Peyer's patch (tissue), 4 donors: ENCODE measurements at regions not wholly inside any gene's neighbourhood (a gene's known extent, or its start where the extent isn't known, plus 50 kb on each side); places are given as distances from the start of the nearest gene placed in this dataset.

ENCODE experiments used
- DNase-seq, 3 donors: peaks; one replicate each; pipeline ENCODE4 v3.0.0-alpha.2; 2017 to 2019
- H3K27ac ChIP-seq, 4 donors: fragments of 200-600 bp; sonication (generic); one replicate each; pipeline ENCODE4 v1.5.1; 2016 to 2019
- H3K27me3 ChIP-seq, 2 donors: fragments of 200-600 bp; sonication (generic); one replicate each; pipeline ENCODE4 v1.5.1; 2019
- H3K36me3 ChIP-seq, 3 donors: fragments of 200-600 bp; sonication (generic); one replicate each; pipeline ENCODE4 v1.5.1; 2016 to 2019
- H3K4me1 ChIP-seq, 4 donors: fragments of 200-600 bp; sonication (generic); one replicate each; pipeline ENCODE4 v1.5.1; 2016 to 2019
- H3K4me3 ChIP-seq, 4 donors: fragments of 200-600 bp; sonication (generic); 1 replicate in 3 of 4; 2 replicates in 1 of 4; pipeline ENCODE4 v1.5.1; 2016 to 2019; ENCODE audit warnings: mild to moderate bottlenecking in 1 of 4
- H3K9me3 ChIP-seq, 4 donors: fragments of 200-600 bp; sonication (generic); one replicate each; pipeline ENCODE4 v1.5.1; 2016 to 2019; ENCODE audit warnings: mild to moderate bottlenecking in 1 of 4
- POLR2A ChIP-seq, 2 donors: fragments of 450-650 bp; IDR thresholded peaks; one replicate each; pipeline ENCODE4 v1.5.1; 2017; ENCODE audit warnings: antibody characterized with exemption in 2 of 2, mild to moderate bottlenecking in 2 of 2, moderate library complexity in 2 of 2
- TF ChIP-seq, protein P1 (sequence below), 6 experiments: fragments of 450-650 bp in 4 of 6; fragments of 200-600 bp in 2 of 6; sonication (generic) in 1 of 6; IDR thresholded peaks; one replicate each; pipeline ENCODE4 v1.5.1; 2017 to 2019; ENCODE audit warnings: antibody characterized with exemption in 6 of 6, mild to moderate bottlenecking in 3 of 6, moderate library complexity in 1 of 6

DNA sequence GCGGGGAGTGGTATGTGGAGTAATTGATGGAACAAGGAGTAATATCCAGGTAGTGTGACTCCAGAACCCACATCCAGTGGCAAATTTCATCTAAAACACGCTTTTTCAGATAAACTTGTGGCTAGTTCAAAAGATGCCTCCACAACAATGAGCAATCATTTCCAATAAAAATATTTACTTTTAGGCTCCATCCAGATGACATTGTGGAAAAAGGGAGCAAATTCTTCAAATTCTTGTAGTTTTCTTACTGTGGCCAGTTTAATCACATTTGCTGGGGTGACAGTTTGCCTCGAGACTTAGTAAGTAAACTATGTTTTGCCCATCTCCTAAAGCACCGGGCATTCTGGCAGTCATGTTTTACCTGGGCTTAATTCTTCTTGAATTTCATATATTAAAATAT is 243.6 kb downstream of the IRS1 start:
- H3K9me3 ChIP-seq = no peaks in the 10 kb centered on the region
- H3K27me3 ChIP-seq = no peaks in the 10 kb centered on the region
- TF ChIP-seq, protein P1, sequence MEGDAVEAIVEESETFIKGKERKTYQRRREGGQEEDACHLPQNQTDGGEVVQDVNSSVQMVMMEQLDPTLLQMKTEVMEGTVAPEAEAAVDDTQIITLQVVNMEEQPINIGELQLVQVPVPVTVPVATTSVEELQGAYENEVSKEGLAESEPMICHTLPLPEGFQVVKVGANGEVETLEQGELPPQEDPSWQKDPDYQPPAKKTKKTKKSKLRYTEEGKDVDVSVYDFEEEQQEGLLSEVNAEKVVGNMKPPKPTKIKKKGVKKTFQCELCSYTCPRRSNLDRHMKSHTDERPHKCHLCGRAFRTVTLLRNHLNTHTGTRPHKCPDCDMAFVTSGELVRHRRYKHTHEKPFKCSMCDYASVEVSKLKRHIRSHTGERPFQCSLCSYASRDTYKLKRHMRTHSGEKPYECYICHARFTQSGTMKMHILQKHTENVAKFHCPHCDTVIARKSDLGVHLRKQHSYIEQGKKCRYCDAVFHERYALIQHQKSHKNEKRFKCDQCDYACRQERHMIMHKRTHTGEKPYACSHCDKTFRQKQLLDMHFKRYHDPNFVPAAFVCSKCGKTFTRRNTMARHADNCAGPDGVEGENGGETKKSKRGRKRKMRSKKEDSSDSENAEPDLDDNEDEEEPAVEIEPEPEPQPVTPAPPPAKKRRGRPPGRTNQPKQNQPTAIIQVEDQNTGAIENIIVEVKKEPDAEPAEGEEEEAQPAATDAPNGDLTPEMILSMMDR (IDR thresholded peaks at IDR 0.05) = no peak
- no peak for TF ChIP-seq POLR2A (IDR thresholded peaks at IDR 0.05)
- DNase-seq = no peak
- H3K4me1 ChIP-seq = no peaks in the 10 kb centered on the region
- H3K4me3 ChIP-seq = no peak overlapping the region
- no peak overlapping the region for H3K27ac ChIP-seq
- H3K36me3 ChIP-seq = no peaks in the 10 kb centered on the region

DNA sequence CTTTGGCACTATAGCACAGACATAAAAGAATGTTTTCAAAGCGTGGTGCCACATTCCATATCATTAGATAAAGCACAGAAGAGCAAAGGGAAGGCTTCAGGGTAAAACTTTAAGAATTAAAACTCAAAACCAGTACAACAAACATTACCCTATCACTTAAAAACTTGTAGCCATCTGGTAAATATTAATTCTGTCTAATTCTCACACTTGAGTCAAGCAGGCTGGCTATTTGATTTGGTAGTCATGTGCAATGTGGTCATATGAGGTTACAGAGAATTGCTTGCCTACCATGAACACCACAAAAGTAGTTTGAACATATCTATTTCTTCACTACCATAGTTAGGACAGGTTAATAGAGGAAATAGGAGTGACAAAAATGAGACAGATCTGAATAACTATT is 244.9 kb downstream of the IRS1 start:
- Histone ChIP-seq H3K4me3 (no peak overlapping the region), H3K4me1 (no peaks in the 10 kb centered on the region), H3K36me3 (no peaks in the 10 kb centered on the region), H3K27ac (no peak overlapping the region), H3K27me3 (no peaks in the 10 kb centered on the region), H3K9me3 (no peaks in the 10 kb centered on the region)
- DNase-seq = no peak
- TF ChIP-seq, protein P1 (IDR thresholded peaks at IDR 0.05) = no peak
- TF ChIP-seq POLR2A (IDR thresholded peaks at IDR 0.05) = no peak

DNA sequence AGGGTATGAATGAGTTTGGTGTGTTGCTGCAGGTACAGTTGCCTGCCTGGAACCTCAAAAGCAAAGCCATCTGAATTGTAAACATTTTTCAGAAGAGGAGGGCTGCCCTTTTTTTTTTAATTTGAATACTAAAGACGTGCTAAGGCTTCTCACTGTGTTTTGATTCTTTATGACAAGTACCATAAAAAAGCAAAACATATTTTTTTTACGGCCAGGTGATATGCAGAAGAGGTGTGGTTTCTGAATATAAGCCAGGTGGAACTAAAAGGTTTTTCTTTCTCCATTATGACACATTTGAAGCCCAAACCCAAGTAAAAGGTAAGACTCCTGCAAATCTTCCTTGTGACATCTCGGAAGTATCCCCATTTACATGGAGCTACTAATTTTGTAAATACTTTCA is 246.3 kb downstream of the IRS1 start:
- Histone ChIP-seq H3K9me3 (no peaks in the 10 kb centered on the region), H3K4me1 (no peaks in the 10 kb centered on the region), H3K36me3 (no peaks in the 10 kb centered on the region), H3K4me3 (no peak overlapping the region), H3K27me3 (no peaks in the 10 kb centered on the region), H3K27ac (no peak overlapping the region)
- TF ChIP-seq POLR2A (IDR thresholded peaks at IDR 0.05) = no peak
- TF ChIP-seq, protein P1 (IDR thresholded peaks at IDR 0.05) = no peak
- no peak for DNase-seq

DNA sequence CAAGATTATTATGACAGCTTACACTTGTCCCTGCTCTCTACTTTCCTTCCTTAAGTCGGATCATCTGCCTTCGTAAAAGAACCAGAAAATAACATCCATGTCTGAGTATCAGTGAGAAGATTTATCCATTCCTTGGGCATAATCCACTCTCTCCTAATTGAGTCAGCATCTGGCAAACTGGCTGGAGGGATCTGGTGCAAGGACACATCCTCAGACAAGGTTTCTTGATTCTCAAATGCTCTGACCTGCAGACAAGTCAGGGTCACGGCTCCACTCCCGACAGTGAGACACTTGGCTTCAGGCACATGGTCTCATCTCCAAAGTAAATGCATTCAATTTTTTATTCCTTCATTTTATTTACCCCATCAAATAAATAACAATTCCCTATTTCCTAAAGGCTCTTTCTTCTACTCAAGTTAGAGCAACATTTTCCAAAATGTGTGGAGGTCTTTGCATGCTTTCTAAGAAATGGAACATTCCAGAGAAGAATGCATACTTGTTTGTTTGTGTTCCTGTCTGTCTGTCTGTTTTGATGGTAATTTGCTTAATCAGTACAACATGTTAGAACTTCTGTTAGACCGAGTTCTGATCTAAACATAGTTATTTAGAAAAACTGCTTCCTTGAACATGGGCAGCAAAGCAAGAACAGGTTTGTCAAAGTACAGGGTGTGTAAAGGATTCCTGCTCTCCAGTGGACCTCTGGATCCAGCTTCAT is 246.9 kb downstream of the IRS1 start:
- DNase-seq = no peak
- no peaks in the 10 kb centered on the region for H3K36me3 ChIP-seq
- no peaks in the 10 kb centered on the region for H3K27me3 ChIP-seq
- TF ChIP-seq, protein P1 (IDR thresholded peaks at IDR 0.05) = no peak
- no peak for TF ChIP-seq POLR2A (IDR thresholded peaks at IDR 0.05)
- no peak overlapping the region for H3K4me3 ChIP-seq
- no peaks in the 10 kb centered on the region for H3K4me1 ChIP-seq
- no peaks in the 10 kb centered on the region for H3K9me3 ChIP-seq
- H3K27ac ChIP-seq = no peak overlapping the region

DNA sequence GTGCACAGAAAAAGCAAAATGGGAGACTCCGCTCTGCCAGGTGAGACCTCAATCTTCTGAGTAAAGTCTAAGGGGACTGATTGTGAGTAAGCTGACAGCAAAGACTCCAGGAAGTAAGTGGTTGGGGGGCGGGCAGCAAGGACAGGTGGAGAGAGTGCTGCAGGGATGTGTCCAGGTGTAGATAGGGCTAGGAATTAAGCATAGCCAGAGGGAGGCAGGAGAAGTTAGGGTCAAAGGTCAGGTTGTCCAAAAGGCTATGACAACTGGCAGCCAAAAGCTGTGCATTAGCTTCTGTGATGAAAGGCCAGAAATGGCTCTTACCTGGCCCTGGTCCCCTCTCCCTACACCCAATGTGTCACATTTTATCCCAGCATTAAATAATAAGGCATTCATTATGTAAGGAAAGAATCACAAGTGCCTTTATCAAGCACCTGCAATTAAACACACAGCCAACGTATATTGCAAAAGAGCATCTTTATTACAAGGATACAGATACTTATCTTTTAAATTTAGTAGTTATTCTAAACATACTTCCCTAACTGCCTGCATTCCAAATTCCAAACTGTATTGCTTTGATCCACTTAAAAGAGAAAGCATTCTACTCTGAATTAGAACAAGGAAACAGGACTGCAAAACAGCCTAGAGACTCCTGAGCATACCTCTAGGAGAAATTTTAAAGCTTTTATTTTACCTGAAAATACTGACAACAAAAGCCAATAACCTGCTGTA is 247.9 kb downstream of the IRS1 start:
- Histone ChIP-seq H3K9me3 (no peaks in the 10 kb centered on the region), H3K4me3 (no peak overlapping the region), H3K36me3 (no peaks in the 10 kb centered on the region), H3K27ac (no peak overlapping the region), H3K27me3 (no peaks in the 10 kb centered on the region), H3K4me1 (no peaks in the 10 kb centered on the region)
- no peak for DNase-seq
- no peak for TF ChIP-seq POLR2A (IDR thresholded peaks at IDR 0.05)
- TF ChIP-seq, protein P1 (IDR thresholded peaks at IDR 0.05) = no peak
